HepG2 (cell line): ENCODE measurements at regions not wholly inside any gene's neighbourhood (a gene's known extent, or its start where the extent isn't known, plus 50 kb on each side); places are given as distances from the start of the nearest gene placed in this dataset.

Source experiments
- ATAC-seq: fragments of 200-7000 bp; cut with Tn5 transposase; 3 replicates; pipeline ENCODE4 v1.9.1; 2020; ENCODE audit warnings: mild to moderate bottlenecking, moderate library complexity
- BruUV-seq: library from RNA; stranded (reverse); fragments of 400-500 nt; replicated peaks from 2 replicates; lab custom pipeline; 2021; lab: Mats Ljungman, UMichigan
- CTCF ChIA-PET: fragments of 300-600 bp; formaldehyde crosslinking; extraction: SDS; loops from one replicate; lab custom pipeline; 2021; ENCODE audit warnings: low total read pairs, inconsistent platforms, low intra/inter-chr PET ratio; lab: Yijun Ruan, JAX
- POLR2A ChIA-PET: fragments of 350-600 bp; sonication (Branson Sonifier 250); formaldehyde crosslinking; loops from one replicate; lab custom pipeline; 2020; ENCODE audit warnings: antibody characterized with exemption, inconsistent platforms; lab: Yijun Ruan, JAX
- DNase-seq: peaks from one replicate; pipeline ENCODE4 v3.0.0-alpha.2; 2015; ENCODE audit warnings: low spot score
- FAIRE-seq: peaks from 3 replicates; lab custom pipeline; 2011; peaks lifted over from hg19 to GRCh38; lab: Jason Lieb, UNC
- H2AFZ ChIP-seq: one replicate; pipeline ENCODE4 v1.6.1; 2011; ENCODE audit warnings: low read length, inconsistent platforms
- H3K27ac ChIP-seq: fragments of 300-600 bp; 3 replicates; pipeline ENCODE4 v1.8.0; 2011; ENCODE audit warnings: mixed run types, mild to moderate bottlenecking, mixed read lengths, low read length, inconsistent platforms; ENCODE audit not compliant: insufficient read depth; ENCODE audit errors: extremely low read length
- H3K27me3 ChIP-seq, 2 experiments: fragments of 200-600 bp in 1 of 2; 2 replicates in 1 of 2; 3 replicates in 1 of 2; pipeline versions ENCODE4 v1.6.0 to v1.8.0; 2011; ENCODE audit warnings: low read length in 2 of 2, mild to moderate bottlenecking in 2 of 2, moderate library complexity in 2 of 2, inconsistent platforms in 1 of 2; ENCODE audit not compliant: insufficient read depth in 2 of 2, control insufficient read depth in 1 of 2
- H3K36me3 ChIP-seq, 2 experiments: fragments of 200-600 bp in 1 of 2; replicated peaks in 1 of 2; 2 replicates in 1 of 2; 3 replicates in 1 of 2; pipeline versions ENCODE4 v1.5.1 to v1.8.0; 2011; ENCODE audit warnings: low read length in 2 of 2, inconsistent platforms in 1 of 2; ENCODE audit not compliant: insufficient read depth in 2 of 2, control insufficient read depth in 1 of 2
- H3K4me1 ChIP-seq: 2 replicates; pipeline ENCODE4 v1.5.1; 2012; ENCODE audit warnings: low read length, inconsistent platforms; ENCODE audit not compliant: insufficient read depth
- H3K4me2 ChIP-seq: 2 replicates; pipeline ENCODE4 v1.6.0; 2011; ENCODE audit warnings: low read depth, low read length, inconsistent platforms
- H3K4me3 ChIP-seq, 3 experiments: fragments of 200-600 bp in 1 of 3; sonication (generic), shearing (Covaris generic) in 1 of 3; replicated peaks in 1 of 3; 2 replicates each; pipeline ENCODE4 v1.5.1; 2011 to 2016; ENCODE audit warnings: low read length in 3 of 3, inconsistent platforms in 2 of 3, low read depth in 2 of 3, mild to moderate bottlenecking in 2 of 3, control low read depth in 1 of 3, mixed read lengths in 1 of 3; ENCODE audit not compliant: insufficient read depth in 1 of 3
- H3K79me2 ChIP-seq: one replicate; pipeline ENCODE4 v1.6.1; 2011; ENCODE audit warnings: low read length, inconsistent platforms; ENCODE audit not compliant: insufficient read depth
- H3K9ac ChIP-seq: 2 replicates; pipeline ENCODE4 v1.6.0; 2011; ENCODE audit warnings: mild to moderate bottlenecking, low read depth, low read length, inconsistent platforms; ENCODE audit not compliant: insufficient read depth
- H3K9me3 ChIP-seq: 2 replicates; pipeline ENCODE4 v1.5.1; 2012; ENCODE audit warnings: mild to moderate bottlenecking, low read length
- H4K20me1 ChIP-seq: 2 replicates; pipeline ENCODE4 v1.6.0; 2011; ENCODE audit warnings: inconsistent platforms, mild to moderate bottlenecking, low read length, moderate library complexity; ENCODE audit not compliant: insufficient read depth
- HDAC1 ChIP-seq: sonication (generic); formaldehyde crosslinking; IDR thresholded peaks from 2 replicates; pipeline ENCODE4 v1.5.1; 2020; ENCODE audit warnings: mild to moderate bottlenecking, missing genetic modification reagents
- HOXA5 ChIP-seq: sonication (generic); formaldehyde crosslinking; IDR thresholded peaks from 2 replicates; pipeline ENCODE4 v1.4.0; 2020; ENCODE audit warnings: missing genetic modification reagents
- MBNL3 ChIP-seq: fragments of 250-450 bp; sonication (Bioruptor Pico); conservative IDR thresholded peaks from 2 replicates; pipeline ENCODE4 v1.8.0; 2022; ENCODE audit warnings: mild to moderate bottlenecking, inconsistent platforms
- ZMAT5 ChIP-seq: sonication (generic); formaldehyde crosslinking; IDR thresholded peaks from 2 replicates; pipeline ENCODE4 v1.5.0; 2020; ENCODE audit warnings: mild to moderate bottlenecking, low read depth, missing genetic modification reagents, borderline replicate concordance
- ZMYM3 ChIP-seq: sonication (generic); formaldehyde crosslinking; IDR thresholded peaks from 2 replicates; pipeline ENCODE4 v1.5.1; 2020; ENCODE audit warnings: mild to moderate bottlenecking, missing genetic modification reagents
- ZNF225 ChIP-seq: sonication (generic); formaldehyde crosslinking; IDR thresholded peaks from 2 replicates; pipeline ENCODE4 v1.4.0; 2020; ENCODE audit warnings: mild to moderate bottlenecking, missing genetic modification reagents
- ZNF430 ChIP-seq: sonication (generic); formaldehyde crosslinking; IDR thresholded peaks from 2 replicates; pipeline ENCODE4 v1.9.0; 2021; ENCODE audit warnings: mild to moderate bottlenecking, missing genetic modification reagents
- ZNF724P ChIP-seq: sonication (generic); formaldehyde crosslinking; IDR thresholded peaks from 2 replicates; pipeline ENCODE4 v1.8.0; 2022; ENCODE audit warnings: missing genetic modification reagents, borderline replicate concordance
- WGBS: methylation state at CpG from one replicate; pipeline ENCODE4 v1.1.6; 2017; ENCODE audit warnings: low lambda C conversion rate; 5-methylcytosine and 5-hydroxymethylcytosine counted together
- in situ Hi-C: cut with HindIII; loops from 2 replicates; pipeline ENCODE4 v1.10.0; 2017; ENCODE audit warnings: low pct_unique_long_range_greater_than_20kb; ENCODE audit not compliant: extremely low pct_ligation_motif_present
- intact Hi-C: fragments of 100-400 bp; cut with micrococcal nuclease; formaldehyde crosslinking; loops from one replicate; pipeline ENCODE4 v1.10.0; 2022; ENCODE audit not compliant: unreplicated experiment
- TF ChIP-seq, protein P1 (sequence below): sonication (generic); formaldehyde crosslinking; IDR thresholded peaks from 2 replicates; pipeline ENCODE4 v1.4.0; 2020; ENCODE audit warnings: missing genetic modification reagents
- TF ChIP-seq, protein P2 (sequence below): sonication (generic); formaldehyde crosslinking; IDR thresholded peaks from 2 replicates; pipeline ENCODE4 v1.8.1; 2022; ENCODE audit warnings: low read depth, mild to moderate bottlenecking, missing genetic modification reagents
- TF ChIP-seq, protein P3 (sequence below): IDR thresholded peaks from 2 replicates; pipeline ENCODE4 v1.6.1; 2016; ENCODE audit warnings: low read depth, missing genetic modification reagents, missing compliant biosample characterization

DNA sequence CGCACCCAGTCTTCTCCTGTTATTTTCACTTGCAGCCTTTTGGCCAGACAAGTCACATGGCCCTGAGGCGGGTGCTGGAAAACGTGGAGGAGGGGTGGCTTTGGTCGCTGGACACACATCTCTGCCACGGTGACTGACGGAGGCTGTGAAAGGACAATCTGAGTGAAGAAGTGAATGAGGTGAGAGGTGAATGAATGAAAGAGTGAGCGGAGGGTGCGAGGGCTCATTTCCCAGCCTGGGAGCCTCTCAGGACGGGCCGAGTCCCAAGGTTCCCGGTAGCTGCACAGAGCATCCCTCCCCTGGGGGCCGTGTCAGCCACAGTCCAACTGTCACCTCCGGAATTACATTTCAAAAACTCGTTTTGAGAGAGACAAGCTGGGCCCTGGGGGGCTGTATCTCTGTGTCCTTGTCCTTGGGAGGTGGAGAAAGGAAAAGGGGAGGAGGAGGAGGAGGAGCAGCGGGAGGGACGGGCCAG is 89.6 kb downstream of the UBIAD1 start:
- H3K36me3 ChIP-seq = no peaks in the 10 kb centered on the region
- ChIA-PET POLR2A (no interaction called here), CTCF (no interaction called here)
- no peaks in the 10 kb centered on the region for H4K20me1 ChIP-seq
- peaks cover 1 to 22% of the 10 kb centered on the region in 2 experiments; a peak in 3 of 5 replicates for H3K27me3 ChIP-seq
- no peak overlapping the region for H3K9ac ChIP-seq
- intact Hi-C loops (no loop called here), in situ Hi-C loops (no loop called here)
- H3K27ac ChIP-seq = no peak overlapping the region
- no peak for DNase-seq
- no peak; the same call in 2 of the 3 replicates for ATAC-seq
- H3K4me2 ChIP-seq = no peak overlapping the region
- H2AFZ ChIP-seq = no peak overlapping the region
- 24% methylated on average over 16 of the region's 16 CpGs for WGBS
- no peak overlapping the region for H3K4me3 ChIP-seq
- no TSS peak for BruUV-seq
- no peaks in the 10 kb centered on the region for H3K9me3 ChIP-seq
- H3K79me2 ChIP-seq = no peaks in the 10 kb centered on the region
- H3K4me1 ChIP-seq = no peaks in the 10 kb centered on the region
- FAIRE-seq = no peak
- TF ChIP-seq ZMYM3 (CRISPR knock-in tag) (no peak), HDAC1 (CRISPR knock-in tag) (no peak), ZNF225 (no peak), HOXA5 (CRISPR knock-in tag) (no peak), MBNL3 (no peak), ZNF430 (CRISPR knock-in tag) (no peak), ZMAT5 (CRISPR knock-in tag) (no peak), ZNF724P (CRISPR knock-in tag) (no peak)
- TF ChIP-seq, protein P1, sequence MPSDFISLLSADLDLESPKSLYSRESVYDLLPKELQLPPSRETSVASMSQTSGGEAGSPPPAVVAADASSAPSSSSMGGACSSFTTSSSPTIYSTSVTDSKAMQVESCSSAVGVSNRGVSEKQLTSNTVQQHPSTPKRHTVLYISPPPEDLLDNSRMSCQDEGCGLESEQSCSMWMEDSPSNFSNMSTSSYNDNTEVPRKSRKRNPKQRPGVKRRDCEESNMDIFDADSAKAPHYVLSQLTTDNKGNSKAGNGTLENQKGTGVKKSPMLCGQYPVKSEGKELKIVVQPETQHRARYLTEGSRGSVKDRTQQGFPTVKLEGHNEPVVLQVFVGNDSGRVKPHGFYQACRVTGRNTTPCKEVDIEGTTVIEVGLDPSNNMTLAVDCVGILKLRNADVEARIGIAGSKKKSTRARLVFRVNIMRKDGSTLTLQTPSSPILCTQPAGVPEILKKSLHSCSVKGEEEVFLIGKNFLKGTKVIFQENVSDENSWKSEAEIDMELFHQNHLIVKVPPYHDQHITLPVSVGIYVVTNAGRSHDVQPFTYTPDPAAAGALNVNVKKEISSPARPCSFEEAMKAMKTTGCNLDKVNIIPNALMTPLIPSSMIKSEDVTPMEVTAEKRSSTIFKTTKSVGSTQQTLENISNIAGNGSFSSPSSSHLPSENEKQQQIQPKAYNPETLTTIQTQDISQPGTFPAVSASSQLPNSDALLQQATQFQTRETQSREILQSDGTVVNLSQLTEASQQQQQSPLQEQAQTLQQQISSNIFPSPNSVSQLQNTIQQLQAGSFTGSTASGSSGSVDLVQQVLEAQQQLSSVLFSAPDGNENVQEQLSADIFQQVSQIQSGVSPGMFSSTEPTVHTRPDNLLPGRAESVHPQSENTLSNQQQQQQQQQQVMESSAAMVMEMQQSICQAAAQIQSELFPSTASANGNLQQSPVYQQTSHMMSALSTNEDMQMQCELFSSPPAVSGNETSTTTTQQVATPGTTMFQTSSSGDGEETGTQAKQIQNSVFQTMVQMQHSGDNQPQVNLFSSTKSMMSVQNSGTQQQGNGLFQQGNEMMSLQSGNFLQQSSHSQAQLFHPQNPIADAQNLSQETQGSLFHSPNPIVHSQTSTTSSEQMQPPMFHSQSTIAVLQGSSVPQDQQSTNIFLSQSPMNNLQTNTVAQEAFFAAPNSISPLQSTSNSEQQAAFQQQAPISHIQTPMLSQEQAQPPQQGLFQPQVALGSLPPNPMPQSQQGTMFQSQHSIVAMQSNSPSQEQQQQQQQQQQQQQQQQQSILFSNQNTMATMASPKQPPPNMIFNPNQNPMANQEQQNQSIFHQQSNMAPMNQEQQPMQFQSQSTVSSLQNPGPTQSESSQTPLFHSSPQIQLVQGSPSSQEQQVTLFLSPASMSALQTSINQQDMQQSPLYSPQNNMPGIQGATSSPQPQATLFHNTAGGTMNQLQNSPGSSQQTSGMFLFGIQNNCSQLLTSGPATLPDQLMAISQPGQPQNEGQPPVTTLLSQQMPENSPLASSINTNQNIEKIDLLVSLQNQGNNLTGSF (CRISPR knock-in tag) = no peak
- TF ChIP-seq, protein P2, sequence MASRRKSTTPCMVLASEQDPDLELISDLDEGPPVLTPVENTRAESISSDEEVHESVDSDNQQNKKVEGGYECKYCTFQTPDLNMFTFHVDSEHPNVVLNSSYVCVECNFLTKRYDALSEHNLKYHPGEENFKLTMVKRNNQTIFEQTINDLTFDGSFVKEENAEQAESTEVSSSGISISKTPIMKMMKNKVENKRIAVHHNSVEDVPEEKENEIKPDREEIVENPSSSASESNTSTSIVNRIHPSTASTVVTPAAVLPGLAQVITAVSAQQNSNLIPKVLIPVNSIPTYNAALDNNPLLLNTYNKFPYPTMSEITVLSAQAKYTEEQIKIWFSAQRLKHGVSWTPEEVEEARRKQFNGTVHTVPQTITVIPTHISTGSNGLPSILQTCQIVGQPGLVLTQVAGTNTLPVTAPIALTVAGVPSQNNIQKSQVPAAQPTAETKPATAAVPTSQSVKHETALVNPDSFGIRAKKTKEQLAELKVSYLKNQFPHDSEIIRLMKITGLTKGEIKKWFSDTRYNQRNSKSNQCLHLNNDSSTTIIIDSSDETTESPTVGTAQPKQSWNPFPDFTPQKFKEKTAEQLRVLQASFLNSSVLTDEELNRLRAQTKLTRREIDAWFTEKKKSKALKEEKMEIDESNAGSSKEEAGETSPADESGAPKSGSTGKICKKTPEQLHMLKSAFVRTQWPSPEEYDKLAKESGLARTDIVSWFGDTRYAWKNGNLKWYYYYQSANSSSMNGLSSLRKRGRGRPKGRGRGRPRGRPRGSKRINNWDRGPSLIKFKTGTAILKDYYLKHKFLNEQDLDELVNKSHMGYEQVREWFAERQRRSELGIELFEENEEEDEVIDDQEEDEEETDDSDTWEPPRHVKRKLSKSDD = no peak
- TF ChIP-seq, protein P3, sequence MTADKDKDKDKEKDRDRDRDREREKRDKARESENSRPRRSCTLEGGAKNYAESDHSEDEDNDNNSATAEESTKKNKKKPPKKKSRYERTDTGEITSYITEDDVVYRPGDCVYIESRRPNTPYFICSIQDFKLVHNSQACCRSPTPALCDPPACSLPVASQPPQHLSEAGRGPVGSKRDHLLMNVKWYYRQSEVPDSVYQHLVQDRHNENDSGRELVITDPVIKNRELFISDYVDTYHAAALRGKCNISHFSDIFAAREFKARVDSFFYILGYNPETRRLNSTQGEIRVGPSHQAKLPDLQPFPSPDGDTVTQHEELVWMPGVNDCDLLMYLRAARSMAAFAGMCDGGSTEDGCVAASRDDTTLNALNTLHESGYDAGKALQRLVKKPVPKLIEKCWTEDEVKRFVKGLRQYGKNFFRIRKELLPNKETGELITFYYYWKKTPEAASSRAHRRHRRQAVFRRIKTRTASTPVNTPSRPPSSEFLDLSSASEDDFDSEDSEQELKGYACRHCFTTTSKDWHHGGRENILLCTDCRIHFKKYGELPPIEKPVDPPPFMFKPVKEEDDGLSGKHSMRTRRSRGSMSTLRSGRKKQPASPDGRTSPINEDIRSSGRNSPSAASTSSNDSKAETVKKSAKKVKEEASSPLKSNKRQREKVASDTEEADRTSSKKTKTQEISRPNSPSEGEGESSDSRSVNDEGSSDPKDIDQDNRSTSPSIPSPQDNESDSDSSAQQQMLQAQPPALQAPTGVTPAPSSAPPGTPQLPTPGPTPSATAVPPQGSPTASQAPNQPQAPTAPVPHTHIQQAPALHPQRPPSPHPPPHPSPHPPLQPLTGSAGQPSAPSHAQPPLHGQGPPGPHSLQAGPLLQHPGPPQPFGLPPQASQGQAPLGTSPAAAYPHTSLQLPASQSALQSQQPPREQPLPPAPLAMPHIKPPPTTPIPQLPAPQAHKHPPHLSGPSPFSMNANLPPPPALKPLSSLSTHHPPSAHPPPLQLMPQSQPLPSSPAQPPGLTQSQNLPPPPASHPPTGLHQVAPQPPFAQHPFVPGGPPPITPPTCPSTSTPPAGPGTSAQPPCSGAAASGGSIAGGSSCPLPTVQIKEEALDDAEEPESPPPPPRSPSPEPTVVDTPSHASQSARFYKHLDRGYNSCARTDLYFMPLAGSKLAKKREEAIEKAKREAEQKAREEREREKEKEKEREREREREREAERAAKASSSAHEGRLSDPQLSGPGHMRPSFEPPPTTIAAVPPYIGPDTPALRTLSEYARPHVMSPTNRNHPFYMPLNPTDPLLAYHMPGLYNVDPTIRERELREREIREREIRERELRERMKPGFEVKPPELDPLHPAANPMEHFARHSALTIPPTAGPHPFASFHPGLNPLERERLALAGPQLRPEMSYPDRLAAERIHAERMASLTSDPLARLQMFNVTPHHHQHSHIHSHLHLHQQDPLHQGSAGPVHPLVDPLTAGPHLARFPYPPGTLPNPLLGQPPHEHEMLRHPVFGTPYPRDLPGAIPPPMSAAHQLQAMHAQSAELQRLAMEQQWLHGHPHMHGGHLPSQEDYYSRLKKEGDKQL (CRISPR knock-in tag) = no peak
